Fibroblast of skin of back (primary cell): ENCODE measurements at regions not wholly inside any gene's neighbourhood (a gene's known extent, or its start where the extent isn't known, plus 50 kb on each side); places are given as distances from the start of the nearest gene placed in this dataset.
"Not testable (repeated sequence)": the region's sequence is repeated elsewhere in the genome, so short reads cannot be mapped to it uniquely, and the experiment has no call there.

Source experiments
- DNase-seq: peaks from one replicate; pipeline ENCODE4 v3.0.0-alpha.2; 2013

DNA sequence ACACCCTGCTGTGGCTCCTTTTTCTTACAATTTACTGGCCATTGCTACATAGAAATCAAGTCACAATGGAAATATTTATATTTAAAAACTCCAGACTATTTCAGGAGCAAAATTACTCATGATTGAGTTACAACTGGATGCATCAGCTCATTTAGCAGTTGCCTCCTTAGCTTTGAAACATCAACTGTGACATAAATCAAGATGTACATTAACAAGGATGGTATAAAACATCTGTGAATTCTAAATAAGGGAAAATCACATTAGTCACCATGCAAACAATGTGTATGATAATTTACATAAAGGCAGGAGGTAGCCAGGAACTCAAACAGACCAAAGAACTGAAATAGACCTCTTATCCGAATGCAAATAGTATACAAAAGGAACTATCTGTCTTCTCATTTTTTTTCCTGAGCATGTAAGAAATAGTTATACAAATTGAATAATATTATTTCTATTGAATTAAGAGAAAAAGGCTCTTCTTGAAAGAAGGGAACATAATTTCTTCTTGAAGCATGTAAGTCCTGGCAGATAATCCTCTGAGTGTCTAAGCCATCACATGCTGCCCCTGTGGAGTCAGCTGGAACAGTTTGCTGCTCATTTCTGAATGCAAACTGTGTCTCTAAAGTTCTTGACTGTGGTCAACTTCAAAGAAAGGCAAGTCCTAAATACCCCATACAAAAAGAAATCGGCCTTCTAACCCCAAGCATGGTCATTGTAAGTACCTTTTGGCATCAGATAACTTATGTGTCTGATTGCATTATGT lies 151.2 kb downstream of the NAA11 start:
- DNase-seq: no peak

DNA sequence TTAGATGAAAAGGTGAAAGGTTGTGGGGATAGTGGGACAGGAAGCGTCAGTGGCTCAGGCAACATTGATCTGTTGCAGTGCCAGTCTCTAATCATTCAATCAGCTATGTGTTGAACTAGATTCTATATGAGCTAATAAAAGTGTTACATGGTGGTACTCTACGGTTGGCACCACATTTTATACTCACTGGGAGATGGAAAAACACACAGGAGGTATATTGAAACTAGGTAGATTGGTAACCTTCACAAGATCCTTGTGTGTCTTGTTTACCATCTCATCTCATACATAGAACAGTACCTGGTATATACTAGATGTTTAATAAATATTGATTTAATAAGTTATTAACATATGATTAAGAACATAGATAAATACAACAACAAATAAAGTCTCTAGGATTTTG lies 152.7 kb downstream of the NAA11 start:
- no peak for DNase-seq

DNA sequence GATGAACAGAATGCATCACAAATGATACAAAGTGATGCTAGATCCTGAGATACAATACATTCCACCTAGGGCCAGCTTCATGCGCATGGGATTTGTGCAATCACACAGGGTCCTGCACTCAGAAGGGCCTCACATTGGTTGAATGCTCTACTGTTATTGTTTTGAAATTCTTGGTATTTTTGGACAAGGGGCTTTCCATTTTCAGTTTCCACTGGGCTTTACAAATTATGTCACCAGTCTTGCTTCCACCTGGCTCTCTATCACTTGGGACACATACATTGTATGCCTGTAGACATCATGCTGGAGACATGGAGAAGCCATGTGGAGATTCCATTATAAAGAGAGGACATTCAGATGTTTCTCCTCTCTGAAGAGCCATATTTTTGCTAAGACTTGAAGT lies 155.8 kb downstream of the NAA11 start:
- no peak for DNase-seq

DNA sequence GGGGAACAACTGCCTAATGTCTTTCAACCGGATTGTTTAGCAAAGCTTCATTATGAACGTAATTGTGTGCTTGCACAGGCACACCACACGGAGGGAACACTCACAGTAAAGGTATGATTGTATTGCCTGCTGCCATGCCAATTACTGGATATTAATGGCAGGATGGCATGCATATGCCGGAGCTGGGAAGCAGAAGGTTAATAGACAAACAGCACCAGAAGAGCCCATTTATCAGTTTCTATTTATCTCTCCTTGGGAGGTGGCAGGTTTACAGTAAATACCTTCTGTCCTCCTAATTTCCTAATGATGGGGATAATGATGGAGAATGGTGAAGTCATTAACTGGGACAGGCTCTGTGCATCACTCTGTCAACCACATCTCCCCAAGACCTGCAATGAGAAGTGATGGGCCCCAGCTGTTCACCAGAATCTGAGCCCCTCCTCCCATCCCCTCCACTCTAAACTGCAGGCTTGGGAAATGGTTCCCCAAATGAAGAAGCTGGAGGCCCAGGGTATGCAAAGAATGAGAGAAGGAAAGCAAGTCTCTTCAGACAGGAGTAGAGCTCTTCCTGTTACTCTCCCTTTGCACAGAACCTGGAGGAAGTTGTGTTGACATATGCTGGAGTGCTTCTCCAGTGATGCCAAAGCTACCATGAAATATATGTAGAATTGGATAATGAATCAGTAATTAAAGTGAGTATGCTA lies 160.8 kb downstream of the NAA11 start:
- no peak for DNase-seq

DNA sequence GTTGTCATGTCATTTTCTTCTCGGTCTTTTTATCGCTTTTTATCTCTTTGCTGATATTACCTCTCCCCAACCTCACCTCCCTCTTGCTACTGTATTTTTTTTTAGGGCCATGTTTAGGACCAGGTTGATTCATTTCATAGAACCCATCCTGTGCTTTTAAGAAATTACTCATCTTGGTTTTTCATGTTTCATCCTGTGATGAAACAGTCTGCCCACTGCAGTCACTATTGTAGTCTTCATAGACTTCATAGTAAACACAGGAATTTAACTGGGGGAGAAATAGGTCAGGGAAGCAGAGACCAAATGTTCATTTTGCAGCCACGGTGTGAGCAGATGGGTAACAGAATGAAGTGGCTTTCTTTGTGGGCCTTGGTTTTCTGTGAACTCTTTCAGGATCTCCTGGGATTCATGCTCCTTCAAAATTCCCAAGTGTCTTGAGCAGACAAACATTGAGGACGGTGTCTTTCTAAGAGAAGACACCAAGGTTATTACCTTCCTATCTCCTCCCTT lies 161.8 kb downstream of the NAA11 start:
- DNase-seq: no peak

DNA sequence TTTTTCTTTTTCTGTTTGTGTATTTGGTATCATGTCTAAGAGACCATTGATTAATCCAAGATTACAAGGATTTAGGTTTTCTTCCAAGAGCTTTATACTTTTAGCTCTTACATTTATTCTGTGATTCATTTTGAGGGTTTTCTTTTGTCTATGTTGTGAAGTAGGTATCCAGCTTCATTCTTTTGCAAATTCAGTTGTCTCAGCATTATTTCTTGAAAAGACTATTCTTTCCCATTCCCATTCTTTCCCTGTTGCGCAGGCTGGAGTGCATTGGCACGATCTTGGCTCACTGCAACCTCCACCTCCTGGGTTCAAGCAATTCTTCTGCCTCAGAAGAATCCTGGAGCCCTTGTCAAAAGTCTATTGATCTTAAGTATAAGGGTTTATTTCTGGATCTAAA lies 164.9 kb downstream of the NAA11 start:
- DNase-seq: no peak

DNA sequence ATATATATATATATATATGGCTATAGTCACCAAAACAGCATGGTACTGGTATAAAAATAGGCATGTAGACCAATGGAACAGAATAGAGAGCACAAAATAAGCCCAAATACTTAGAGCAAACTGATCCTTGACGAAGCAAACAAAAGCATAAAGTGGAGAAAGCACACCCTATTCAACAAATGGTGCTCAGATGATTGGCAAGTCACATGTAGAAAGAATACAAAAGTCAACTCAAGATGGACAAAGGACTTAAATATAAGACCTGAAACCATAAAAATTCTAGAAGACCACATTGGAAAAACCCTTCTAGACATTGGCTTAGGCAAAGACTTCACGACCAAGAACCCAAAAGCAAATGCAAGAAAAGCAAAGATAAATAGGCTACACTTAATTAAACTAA lies 167.2 kb downstream of the NAA11 start:
- DNase-seq: not testable (repeated sequence)

DNA sequence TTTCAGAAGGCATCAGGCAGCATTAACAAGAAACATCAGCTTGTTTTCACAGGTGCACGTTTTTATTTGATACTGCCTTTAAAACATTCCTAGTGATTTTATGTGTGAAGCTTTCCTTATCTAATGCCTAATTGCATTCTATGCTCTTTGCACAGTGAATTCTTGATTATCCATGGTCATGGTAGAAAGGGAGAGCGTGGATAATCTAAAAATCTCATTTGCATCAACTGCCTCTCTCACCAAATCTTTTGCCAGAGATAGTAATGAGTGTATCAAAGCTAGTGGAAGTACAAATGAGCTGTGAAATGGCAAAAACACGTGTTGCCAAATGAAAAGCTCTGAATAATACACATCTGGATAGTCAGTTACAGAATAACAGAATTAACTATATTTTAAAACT lies 170.5 kb downstream of the NAA11 start:
- no peak for DNase-seq

DNA sequence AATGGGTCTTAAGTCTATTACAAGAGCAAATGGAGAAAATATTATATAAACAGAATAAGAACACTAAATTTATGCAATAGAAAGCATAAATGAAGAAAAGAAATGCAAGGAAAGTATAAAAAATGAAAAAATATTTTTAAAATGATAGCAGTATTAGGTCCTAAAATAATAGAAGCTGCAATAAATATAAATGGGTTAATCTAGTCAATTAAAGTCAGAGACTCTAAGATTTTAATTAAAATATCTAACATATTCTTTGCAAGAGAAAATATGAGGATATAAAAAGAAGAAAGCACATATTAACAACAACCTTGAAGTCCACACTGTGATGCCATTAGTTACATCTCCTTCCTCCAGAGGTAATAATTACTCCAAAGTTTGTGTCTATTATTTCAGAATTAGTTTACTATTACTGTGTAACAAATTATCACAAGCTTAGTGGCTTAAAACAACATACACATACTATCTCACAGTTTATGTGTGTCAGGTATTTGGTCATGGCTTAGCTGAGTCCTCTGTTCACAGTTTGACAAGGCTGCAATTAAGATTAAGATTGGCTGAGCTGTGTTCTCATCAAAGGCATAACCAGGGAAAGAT lies 174.9 kb downstream of the NAA11 start:
- no peak for DNase-seq

DNA sequence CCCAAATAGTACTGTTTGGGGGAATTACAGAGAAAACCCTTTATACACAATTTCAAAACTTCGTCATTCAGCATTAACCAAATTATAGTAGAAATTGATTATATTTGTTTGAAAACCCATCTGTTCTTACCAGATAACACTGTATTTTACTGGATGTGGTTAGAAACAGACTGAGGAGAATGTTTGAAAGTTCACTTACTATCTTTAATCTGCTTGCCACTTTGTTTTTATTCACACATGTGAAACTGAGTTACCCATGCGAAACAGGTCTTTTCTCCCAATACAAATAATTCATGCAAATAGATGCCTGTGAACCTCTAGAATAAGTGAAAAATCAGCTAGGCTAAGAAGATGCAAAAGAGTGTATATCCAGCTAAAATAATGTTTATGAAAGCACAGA lies 177.5 kb downstream of the NAA11 start:
- no peak for DNase-seq

DNA sequence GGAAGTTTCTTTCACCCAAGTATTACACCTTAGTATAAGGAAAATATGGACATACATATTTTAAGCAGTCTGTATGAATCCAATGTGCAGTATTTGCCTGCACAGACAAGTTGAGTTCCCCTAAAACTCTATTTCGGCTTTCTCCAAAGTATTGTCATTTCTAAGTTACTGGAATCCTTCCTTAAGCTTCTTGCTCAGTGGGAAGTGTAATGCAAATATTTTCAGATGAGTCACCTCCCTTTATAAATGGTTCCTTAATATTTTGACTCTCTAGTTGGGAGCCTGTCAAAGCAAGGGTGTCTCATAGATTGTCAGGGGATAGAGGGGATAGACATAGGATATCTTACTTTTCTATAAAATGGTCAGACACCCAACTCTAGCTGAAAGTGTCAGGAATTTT lies 178.6 kb downstream of the NAA11 start:
- peak; percentile 57 for DNase-seq

DNA sequence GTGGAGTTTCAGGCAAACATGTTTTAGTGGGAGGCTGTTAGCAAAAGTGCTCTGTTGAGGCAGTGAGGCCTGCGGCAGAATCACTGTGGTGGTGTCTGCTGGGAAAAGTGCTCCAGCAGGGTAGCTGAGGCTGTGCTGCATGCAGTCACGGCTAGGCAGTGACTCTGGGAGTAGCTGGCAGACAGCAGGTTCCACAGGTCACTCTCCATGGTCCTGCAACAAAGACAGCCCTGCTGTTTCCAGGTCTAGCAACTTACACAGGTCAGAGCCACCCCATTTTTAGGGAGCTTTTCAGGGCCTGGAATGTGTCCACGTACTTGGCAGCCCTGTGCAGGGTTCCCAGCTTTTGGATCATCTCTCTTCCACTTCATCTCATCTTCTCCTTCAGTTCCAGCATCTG lies 184.3 kb downstream of the NAA11 start:
- peak; percentile 40 for DNase-seq

DNA sequence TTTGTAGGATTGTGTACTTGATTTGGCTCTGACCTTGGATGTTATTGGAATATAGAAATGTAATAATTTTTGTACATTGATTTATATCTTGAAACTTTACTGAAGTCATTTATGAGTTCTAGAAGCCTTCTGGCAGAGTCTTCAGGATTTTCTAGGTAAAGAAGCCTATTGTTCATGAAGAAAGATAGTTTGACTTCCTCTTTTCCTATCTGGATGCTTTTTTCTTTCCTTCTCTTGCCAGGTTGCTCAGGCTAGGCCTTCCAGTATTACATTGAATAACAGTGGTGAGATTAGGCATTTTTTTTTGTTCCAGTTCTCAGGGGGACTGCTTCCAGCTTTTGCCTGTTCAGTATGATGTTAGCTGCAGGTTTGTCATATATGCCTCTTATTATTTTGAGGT lies 191.1 kb downstream of the NAA11 start:
- no peak for DNase-seq

DNA sequence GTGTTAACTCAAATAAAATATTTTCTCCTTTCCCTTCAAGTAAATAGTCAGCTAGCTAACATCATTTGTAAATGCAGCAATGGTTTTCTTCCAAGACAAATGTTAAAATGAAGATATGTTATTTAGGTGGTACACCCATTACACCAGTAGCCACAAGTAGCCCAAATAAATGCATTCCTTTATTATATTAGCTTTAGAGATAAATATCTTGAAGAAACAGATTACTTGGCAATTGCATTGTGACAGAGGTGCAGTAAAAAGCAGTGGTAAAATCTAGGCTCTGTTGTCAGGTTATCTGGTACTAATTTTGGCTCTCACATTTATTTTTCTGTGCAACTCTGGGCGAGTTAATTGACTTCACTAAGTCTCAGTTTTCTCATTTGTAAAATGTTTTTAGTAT lies 193.0 kb downstream of the NAA11 start:
- DNase-seq: no peak

DNA sequence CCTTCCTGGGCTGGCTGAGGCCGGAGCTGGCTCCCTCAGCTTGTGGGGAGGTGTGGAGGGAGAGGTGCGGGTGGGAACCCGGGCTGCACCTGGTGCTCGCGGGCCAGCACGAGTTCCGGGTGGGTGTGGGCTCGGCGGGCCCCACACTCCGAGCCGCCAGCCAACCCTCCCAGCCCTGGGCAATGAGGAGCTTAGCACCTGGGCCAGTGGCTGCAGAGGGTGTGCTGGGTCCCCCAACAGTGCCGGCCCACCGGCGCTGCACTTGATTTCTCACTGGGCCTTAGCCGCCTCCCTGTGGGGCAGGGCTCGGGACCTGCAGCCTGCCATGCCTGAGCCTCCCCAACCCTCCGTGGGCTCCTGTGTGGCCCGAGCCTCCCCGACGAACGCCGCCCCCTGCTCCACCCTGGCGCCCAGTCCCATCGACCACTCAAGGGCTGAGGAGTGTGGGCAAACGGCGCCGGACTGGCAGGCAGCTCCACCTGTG lies 182.7 kb upstream of the PAQR3 start:
- no peak for DNase-seq

DNA sequence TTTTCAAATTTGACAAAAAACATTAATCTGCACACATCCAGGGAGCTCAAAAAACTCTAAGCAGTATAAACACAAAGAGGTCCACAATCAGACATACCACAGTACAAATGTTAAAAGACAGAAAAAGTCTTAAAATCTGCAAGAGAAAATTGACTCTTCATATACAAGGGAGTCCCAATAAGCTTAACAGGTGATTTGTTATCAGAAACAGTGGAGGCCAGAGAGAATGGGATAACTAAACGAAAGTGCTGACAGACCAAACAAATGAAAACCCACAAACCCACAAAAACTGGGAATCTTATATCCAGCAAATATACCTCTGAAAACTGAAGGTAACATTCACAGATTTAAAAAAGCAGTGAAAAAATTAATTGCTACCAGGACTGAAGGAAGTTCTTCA lies 182.0 kb upstream of the PAQR3 start:
- no peak for DNase-seq

DNA sequence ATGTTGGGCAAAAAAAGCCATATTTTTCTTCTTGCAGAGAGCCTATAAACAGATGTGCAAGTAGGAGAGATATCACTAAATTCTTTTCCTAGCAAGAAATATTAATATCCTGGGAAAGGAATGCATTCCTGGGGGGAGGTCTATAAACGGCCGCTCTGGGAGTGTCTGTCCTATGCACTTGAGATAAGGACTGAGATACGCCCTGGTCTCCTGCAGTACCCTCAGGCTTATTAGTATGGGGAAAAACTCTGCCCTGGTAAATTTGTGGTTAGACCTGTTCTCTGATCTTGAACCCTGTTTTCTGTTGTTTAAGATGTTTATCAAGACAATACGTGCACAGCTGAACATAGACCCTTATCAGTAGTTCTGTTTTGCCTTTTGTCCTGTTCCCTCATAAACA lies 177.8 kb upstream of the PAQR3 start:
- DNase-seq: not testable (repeated sequence)

DNA sequence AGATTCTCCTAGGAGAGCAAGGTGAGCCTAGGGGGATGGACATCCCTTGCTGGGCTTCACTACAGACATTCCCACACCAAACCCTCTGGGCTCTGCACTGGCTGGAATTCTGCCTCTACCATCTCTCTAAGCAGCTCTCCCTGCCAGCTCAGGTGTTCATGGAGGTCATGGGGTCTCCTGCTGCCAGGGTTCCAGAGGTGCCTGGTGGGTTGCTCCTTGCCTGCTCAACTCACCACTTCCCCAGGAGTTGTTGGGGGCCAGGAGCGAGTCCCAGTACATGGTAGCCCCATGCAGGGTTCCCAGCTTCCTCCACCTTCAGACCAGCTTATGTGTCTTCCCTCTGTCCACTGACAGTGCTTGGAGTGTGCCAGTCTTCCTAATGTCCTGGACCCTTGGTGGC lies 167.8 kb upstream of the PAQR3 start:
- no peak for DNase-seq

DNA sequence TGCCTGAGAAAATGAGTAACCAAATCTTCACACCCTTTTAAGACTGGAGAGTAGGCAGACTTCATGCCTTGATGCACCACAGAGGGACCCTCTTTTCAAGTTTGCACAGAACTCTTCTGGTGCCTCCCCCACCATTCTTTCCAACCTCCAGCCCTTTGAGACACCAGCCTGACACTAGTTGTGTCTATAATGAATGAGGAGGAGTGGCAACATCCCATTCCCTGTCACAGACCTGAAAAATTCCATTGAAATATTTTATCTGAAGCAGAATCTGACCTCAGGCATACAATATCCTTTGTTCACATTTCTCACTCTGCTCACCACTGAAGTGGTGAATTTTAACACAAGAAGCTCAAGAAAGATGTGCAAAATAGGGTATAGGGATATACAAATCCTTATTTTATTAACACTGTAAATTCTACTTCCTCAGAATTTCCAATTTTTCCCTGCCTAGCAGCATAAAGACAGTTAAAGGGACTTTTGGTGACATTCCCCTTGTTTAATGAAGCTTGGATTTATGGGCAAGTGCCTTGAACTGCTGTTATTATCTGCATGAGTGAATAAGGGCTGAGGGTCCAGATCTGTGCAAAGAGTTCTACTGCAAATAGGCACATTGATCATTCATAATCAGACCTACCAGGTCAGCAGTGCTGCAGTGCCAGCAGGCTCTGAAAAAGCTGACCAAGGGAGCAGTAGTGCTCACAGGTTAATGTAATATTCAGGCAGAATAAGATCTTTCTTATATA lies 149.9 kb upstream of the PAQR3 start:
- DNase-seq: no peak

DNA sequence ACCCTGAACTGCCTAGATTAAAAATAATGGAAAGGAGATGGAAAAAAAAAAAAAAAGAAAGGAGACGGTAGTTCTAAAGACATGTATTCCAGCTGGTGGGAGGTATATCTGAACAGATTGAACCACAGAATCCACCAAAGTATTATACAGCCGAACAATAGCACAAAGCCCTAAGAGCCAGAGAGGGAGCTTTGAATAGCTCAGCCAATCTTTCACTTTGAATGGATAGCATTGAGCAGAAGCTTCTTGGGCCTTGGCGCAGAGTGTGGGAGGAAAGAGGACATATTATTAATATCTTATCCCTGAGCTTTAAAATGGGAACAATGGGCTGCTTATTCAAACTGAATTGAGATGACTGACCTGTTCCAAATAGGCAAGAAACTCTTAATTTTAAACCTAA lies 147.8 kb upstream of the PAQR3 start:
- no peak for DNase-seq

DNA sequence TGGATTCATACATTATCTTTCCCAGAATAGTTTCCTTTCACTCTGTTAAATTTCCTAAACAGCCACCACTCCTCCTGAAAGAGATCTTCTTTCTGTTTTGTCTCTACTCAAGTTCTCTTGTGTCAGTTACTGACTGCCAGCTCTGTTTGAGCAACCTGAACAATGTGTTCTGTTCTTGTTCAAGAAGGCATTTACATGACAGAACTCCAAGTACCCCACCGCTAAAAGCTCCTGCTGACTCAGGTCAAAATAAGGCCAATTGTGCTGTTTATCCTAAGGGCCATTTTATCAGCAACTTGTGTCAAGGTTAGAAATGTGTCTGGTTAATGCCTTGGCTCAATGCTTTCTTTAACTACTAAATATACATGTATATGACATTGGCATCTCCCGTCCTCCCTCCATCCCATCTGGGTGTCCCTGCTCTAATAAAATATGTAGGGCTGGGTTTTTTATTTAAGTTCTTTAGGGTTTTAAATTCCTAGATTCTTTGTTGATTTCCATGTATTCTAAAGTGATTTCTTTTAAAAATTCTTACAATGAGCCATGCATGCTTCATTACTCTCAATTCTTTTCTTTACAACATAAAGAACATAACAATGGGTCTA lies 144.3 kb upstream of the PAQR3 start:
- no peak for DNase-seq

DNA sequence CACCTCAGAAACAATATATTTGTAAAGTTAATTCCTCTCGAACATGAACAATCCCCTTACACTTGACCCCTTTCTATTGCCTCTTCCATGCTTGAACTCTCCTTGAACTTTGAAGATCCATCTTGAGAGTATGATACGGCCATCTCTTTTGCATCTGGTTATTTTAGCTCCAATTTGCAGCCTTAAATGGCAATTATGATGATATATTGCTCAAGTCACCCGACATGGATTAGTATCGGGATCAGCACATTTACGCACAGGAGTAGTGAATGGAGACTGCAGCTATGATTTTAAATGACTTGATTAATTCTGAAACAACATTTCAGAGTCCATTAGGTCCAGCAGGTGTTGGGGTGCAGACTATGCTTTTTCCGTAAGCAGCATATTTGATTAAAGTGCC lies 143.8 kb upstream of the PAQR3 start:
- no peak for DNase-seq

DNA sequence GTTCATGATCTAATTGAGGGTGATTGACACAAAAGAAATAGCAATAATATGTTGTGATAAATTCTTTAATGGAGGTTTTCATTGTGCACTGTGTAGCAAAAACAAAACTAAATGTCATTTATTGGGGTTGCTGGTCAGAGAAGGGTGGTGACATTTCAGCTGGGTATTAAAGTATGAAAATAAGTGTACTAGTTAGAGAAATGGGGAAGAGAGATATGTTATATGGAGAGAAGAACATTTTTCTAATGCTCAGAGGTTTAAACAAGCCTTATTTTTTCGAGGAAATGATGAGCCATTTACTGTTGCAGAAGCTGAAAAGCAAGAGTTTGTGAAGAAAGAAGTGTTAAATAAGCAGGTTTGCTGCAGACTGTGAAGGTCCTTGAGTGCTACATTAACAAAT lies 142.7 kb upstream of the PAQR3 start:
- no peak for DNase-seq
